ENCODE measurements at regions not wholly inside any gene's neighbourhood (a gene's known extent, or its start where the extent isn't known, plus 50 kb on each side); places are given as distances from the start of the nearest gene placed in this dataset.
A peak's percentile ranks its signal among the peaks of the same experiment; 100 is the strongest.
"Not testable (repeated sequence)": the region's sequence is repeated elsewhere in the genome, so short reads cannot be mapped to it uniquely, and the experiment has no call there.

DNA sequence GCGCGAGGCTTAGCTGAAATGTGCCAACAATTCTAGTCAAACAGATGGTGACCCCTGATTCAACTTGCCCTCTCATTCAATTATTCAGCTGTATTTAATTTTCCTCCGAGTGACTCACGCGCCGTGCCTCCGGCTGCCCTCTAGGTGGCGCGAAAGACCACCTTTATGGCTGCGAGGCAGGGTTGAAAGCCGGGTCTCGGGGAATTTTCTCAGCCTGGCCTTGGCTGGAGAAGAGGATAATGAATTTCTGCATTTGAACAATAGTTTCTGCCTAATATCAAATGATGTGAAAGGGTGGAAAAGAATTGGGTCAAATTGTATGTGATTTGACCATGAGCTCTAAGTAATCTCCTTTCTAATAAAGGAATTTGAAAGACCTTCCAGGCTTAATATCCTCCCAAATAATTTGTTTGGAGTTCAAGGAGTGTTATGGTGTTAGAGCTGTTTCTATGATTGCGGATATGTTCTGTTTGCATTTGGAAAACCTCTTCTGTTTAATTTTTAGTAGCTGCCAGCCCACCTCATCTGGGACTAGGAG is 310.9 kb downstream of the ZNF536 start:
- H3K27ac ChIP-seq (ENCODE audit: low read depth, low read length), result no peak overlapping the region
- H3K4me3 ChIP-seq (ENCODE audit: low read length), result no peak overlapping the region
- TF ChIP-seq, protein P1, sequence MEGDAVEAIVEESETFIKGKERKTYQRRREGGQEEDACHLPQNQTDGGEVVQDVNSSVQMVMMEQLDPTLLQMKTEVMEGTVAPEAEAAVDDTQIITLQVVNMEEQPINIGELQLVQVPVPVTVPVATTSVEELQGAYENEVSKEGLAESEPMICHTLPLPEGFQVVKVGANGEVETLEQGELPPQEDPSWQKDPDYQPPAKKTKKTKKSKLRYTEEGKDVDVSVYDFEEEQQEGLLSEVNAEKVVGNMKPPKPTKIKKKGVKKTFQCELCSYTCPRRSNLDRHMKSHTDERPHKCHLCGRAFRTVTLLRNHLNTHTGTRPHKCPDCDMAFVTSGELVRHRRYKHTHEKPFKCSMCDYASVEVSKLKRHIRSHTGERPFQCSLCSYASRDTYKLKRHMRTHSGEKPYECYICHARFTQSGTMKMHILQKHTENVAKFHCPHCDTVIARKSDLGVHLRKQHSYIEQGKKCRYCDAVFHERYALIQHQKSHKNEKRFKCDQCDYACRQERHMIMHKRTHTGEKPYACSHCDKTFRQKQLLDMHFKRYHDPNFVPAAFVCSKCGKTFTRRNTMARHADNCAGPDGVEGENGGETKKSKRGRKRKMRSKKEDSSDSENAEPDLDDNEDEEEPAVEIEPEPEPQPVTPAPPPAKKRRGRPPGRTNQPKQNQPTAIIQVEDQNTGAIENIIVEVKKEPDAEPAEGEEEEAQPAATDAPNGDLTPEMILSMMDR (conservative IDR thresholded peaks at IDR 0.05), result peak; percentile 96
- Mint-ChIP-seq H3K4me3 (no peak overlapping the region), H3K9me3 (no peaks in the 10 kb centered on the region), H3K27ac (no peak overlapping the region), H3K27me3 (ENCODE audit: insufficient read depth) (no peaks in the 10 kb centered on the region), H3K36me3 (ENCODE audit: low read depth) (no peaks in the 10 kb centered on the region), H3K4me1 (peaks cover 20% of the 10 kb centered on the region)
- H3K27me3 ChIP-seq (ENCODE audit: control insufficient read depth, insufficient read depth, low read length, poor library complexity, severe bottlenecking), result no peaks in the 10 kb centered on the region
- no peak overlapping the region for H3K9ac ChIP-seq (ENCODE audit: extremely low read depth, low read length, poor library complexity, severe bottlenecking)
- no peaks in the 10 kb centered on the region for H3K36me3 ChIP-seq (ENCODE audit: control insufficient read depth, insufficient read depth, low read length)
- H3K9me3 ChIP-seq (ENCODE audit: control insufficient read depth, low read length), result no peaks in the 10 kb centered on the region
- no peaks in the 10 kb centered on the region for H3K4me1 ChIP-seq (ENCODE audit: control insufficient read depth, insufficient read depth, low read length)
- peak; percentile 91 for DNase-seq
- WGBS, 2 experiments (ENCODE audit: insufficient coverage in 1 of 2, insufficient read length in 1 of 2), result 9 to 13% methylated on average over 8 to 13 of the region's 13 CpGs

DNA sequence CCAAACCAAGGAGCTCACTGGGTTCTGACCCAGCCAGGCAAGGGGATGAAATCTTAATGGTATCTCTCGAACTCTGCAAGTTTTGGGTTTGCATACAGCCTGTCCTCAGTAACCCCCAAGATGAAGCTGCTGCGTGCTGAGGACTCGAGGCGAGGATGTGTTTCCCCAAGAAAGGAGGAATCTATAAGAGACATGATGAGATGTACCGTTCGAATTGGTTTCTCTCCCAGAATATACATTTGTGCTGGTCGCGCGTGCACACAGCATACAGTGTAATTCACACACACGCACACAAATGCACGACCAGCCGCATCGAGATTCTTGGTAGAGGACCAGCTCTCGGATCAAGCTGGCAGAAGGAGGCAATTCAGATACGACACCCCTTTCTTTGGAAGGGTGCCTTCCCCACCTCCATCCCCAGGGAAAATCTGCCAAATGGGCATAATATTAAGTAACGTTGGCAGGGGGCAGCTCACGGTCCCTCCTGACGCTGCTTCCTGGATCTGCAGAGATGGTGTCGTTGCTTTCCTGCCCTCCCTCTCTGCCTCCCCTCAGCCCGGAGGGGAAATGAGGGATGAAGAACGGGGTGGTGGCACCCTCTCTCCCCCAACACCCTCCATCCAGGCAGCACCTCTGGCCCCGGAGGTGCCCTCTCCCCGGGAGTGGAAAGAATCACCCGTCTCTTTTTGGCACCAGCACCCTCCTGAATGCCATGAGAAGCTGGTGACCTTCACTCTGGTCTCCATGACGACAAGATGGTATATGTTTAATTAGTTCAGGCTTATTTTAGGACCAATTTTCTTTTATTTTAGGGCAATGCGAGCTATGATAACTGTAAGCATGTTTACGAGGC is 310.2 kb downstream of the ZNF536 start:
- WGBS, 2 experiments (ENCODE audit: insufficient coverage in 1 of 2, insufficient read length in 1 of 2), result 74 to 76% methylated on average over 12 to 27 of the region's 27 CpGs
- Mint-ChIP-seq H3K9me3 (no peaks in the 10 kb centered on the region), H3K27ac (no peak overlapping the region), H3K36me3 (ENCODE audit: low read depth) (no peaks in the 10 kb centered on the region), H3K27me3 (ENCODE audit: insufficient read depth) (no peaks in the 10 kb centered on the region), H3K4me3 (no peak overlapping the region), H3K4me1 (peaks cover 14% of the 10 kb centered on the region)
- Histone ChIP-seq H3K27ac (ENCODE audit: low read depth, low read length) (no peak overlapping the region), H3K9ac (ENCODE audit: extremely low read depth, low read length, poor library complexity, severe bottlenecking) (no peak overlapping the region), H3K36me3 (ENCODE audit: control insufficient read depth, insufficient read depth, low read length) (no peaks in the 10 kb centered on the region), H3K4me3 (ENCODE audit: low read length) (no peak overlapping the region), H3K27me3 (ENCODE audit: control insufficient read depth, insufficient read depth, low read length, poor library complexity, severe bottlenecking) (no peaks in the 10 kb centered on the region), H3K9me3 (ENCODE audit: control insufficient read depth, low read length) (no peaks in the 10 kb centered on the region), H3K4me1 (ENCODE audit: control insufficient read depth, insufficient read depth, low read length) (no peaks in the 10 kb centered on the region)
- DNase-seq, result peak; percentile 18
- TF ChIP-seq, protein P1 (conservative IDR thresholded peaks at IDR 0.05), result no peak

DNA sequence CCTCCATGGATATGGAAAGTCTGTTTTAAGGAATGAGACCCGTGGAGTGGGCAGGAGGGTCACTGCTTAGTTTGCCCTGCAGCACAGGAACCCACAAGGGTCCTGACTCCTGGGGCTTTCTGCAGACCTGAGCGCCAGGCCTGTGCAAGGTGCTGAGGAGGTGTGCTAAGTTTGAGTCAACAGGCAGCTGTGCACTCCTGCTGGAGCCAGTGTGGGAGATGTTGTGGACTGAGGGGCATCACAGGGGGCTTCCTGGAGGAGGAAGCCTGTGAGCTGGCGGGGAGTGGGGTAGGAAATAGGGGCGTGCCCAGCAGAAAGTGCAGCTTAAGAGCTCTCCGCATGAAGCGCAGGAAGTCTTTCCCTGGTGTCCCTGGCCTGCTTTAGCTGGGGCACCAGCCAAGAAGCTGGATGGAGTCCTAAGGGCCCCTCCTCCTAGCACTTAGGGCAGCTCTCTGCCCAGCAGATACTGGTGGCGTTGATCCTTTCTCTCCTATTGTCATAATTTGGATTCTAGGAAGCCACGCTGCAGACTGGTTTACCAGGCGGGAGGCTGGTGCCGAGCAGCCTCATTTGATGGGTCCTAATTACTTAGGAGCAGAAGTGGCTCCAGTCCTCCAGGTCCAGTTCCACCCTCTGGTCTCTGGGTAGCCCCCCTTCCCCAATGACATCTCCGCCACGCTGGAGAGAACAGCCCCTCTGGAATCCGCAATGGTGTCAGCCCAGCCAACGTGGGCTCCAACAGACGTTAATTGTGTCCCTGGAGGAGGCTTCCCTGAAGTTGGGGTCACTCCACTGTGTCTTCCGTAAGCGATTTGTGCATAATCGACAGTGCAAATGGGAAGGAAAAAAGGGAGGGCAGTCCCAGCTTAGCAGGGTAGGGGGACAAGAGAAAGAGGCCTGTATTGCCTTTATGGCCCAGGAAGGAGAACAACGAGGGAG is 309.2 kb downstream of the ZNF536 start:
- no peaks in the 10 kb centered on the region for H3K36me3 Mint-ChIP-seq (ENCODE audit: low read depth)
- H3K9me3 Mint-ChIP-seq, result no peaks in the 10 kb centered on the region
- peak; percentile 35 for DNase-seq
- WGBS, 2 experiments (ENCODE audit: insufficient coverage in 1 of 2, insufficient read length in 1 of 2), result 83 to 89% methylated on average over 15 to 19 of the region's 19 CpGs
- H3K27ac ChIP-seq (ENCODE audit: low read depth, low read length), result no peak overlapping the region
- H3K9me3 ChIP-seq (ENCODE audit: control insufficient read depth, low read length), result no peaks in the 10 kb centered on the region
- no peak overlapping the region for H3K9ac ChIP-seq (ENCODE audit: extremely low read depth, low read length, poor library complexity, severe bottlenecking)
- H3K27ac Mint-ChIP-seq, result no peak overlapping the region
- peaks cover 6% of the 10 kb centered on the region for H3K4me1 Mint-ChIP-seq
- H3K36me3 ChIP-seq (ENCODE audit: control insufficient read depth, insufficient read depth, low read length), result no peaks in the 10 kb centered on the region
- H3K27me3 Mint-ChIP-seq (ENCODE audit: insufficient read depth), result no peaks in the 10 kb centered on the region
- H3K4me3 ChIP-seq (ENCODE audit: low read length), result no peak overlapping the region
- H3K4me1 ChIP-seq (ENCODE audit: control insufficient read depth, insufficient read depth, low read length), result no peaks in the 10 kb centered on the region
- TF ChIP-seq, protein P1 (conservative IDR thresholded peaks at IDR 0.05), result no peak
- H3K27me3 ChIP-seq (ENCODE audit: control insufficient read depth, insufficient read depth, low read length, poor library complexity, severe bottlenecking), result no peaks in the 10 kb centered on the region
- H3K4me3 Mint-ChIP-seq, result no peak overlapping the region

DNA sequence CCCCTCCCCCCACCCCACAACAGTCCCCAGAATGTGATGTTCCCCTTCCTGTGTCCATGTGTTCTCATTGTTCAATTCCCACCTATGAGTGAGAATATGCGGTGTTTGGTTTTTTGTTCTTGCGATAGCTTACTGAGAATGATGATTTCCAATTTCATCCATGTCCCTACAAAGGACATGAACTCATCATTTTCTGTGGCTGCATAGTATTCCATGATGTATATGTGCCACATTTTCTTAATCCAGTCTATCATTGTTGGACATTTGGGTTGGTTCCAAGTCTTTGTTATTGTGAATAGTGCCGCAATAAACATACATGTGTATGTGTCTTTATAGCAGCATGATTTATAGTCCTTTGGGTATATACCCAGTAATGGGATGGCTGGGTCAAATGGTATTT is 308.2 kb downstream of the ZNF536 start:
- DNase-seq; H3K27ac Mint-ChIP-seq; H3K4me1 ChIP-seq (ENCODE audit: control insufficient read depth, insufficient read depth, low read length); H3K27me3 Mint-ChIP-seq (ENCODE audit: insufficient read depth); H3K9ac ChIP-seq (ENCODE audit: extremely low read depth, low read length, poor library complexity, severe bottlenecking); H3K4me1 Mint-ChIP-seq; H3K4me3 Mint-ChIP-seq; H3K27me3 ChIP-seq (ENCODE audit: control insufficient read depth, insufficient read depth, low read length, poor library complexity, severe bottlenecking); H3K9me3 ChIP-seq (ENCODE audit: control insufficient read depth, low read length); H3K36me3 Mint-ChIP-seq (ENCODE audit: low read depth); H3K4me3 ChIP-seq (ENCODE audit: low read length); H3K9me3 Mint-ChIP-seq; H3K27ac ChIP-seq (ENCODE audit: low read depth, low read length); H3K36me3 ChIP-seq (ENCODE audit: control insufficient read depth, insufficient read depth, low read length): not testable (repeated sequence)
- WGBS, 2 experiments (ENCODE audit: insufficient coverage in 1 of 2, insufficient read length in 1 of 2), result no CpG with 5 or more reads among the region's 3 CpGs

Measured in endodermal cell (in vitro differentiated cells).